ENCODE measurements at regions not wholly inside any gene's neighbourhood (a gene's known extent, or its start where the extent isn't known, plus 50 kb on each side); places are given as distances from the start of the nearest gene placed in this dataset.

DNA sequence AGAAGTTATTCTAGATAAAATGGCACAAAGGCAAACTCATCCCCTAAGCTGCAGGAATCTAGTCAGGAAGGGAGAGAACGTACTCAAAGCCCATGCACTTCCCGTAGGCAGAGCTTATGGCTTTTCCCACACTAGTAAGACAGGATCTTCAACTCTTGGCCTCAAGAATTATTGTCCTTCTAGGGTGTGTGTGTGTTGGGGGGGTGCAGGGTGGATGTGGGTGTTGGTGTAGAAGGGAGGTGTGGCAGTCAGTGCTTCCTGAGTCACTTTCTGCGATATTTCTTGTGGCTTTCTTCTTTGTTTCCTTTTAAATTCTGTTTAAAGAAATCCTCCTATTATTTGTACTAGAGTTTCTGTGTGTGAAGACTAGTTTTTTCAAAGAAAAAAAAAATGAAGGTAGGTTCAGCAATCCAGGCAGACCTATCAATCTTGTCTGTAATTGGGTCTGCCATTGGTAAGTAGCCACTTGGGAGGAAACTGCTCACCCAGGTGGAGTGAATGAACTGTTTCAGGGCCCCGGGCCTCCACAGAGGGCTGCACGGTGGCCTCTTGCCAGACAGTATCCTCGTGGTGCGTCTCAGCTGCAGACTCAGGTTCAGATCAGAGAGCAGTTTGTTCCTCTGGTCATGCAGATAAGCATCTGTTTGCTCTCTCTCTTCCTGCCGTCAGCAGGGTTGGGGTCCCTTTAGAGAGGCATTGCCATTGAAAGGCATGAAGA is 131.9 kb downstream of the NPR3 start:
- Mint-ChIP-seq H3K4me1 (peaks cover 6% of the 10 kb centered on the region), H3K27ac (no peak overlapping the region), H3K9me3 (no peaks in the 10 kb centered on the region), H3K36me3 (ENCODE audit: low read depth) (no peaks in the 10 kb centered on the region), H3K4me3 (no peak overlapping the region), H3K27me3 (no peaks in the 10 kb centered on the region)
- DNase-seq: no peak
- ATAC-seq: no peak

- Mint-ChIP-seq H3K4me3 (no peak overlapping the region), H3K9me3 (no peaks in the 10 kb centered on the region), H3K4me1 (peaks cover 6% of the 10 kb centered on the region), H3K27me3 (no peaks in the 10 kb centered on the region), H3K36me3 (ENCODE audit: low read depth) (no peaks in the 10 kb centered on the region), H3K27ac (no peak overlapping the region)
- DNase-seq (no peak), ATAC-seq (no peak)
Measured at GRCh38 chr5:32843531-32843895, 132.4 kb downstream of the NPR3 start.

GRCh38 chr5:32845171-32845570 is 134.1 kb downstream of the NPR3 start:
- no peak overlapping the region for H3K4me3 Mint-ChIP-seq
- H3K36me3 Mint-ChIP-seq (ENCODE audit: low read depth): no peaks in the 10 kb centered on the region
- H3K27ac Mint-ChIP-seq: no peak overlapping the region
- H3K27me3 Mint-ChIP-seq: no peaks in the 10 kb centered on the region
- no peak for ATAC-seq
- H3K4me1 Mint-ChIP-seq: peaks cover 6% of the 10 kb centered on the region
- no peak for DNase-seq
- no peaks in the 10 kb centered on the region for H3K9me3 Mint-ChIP-seq

DNA sequence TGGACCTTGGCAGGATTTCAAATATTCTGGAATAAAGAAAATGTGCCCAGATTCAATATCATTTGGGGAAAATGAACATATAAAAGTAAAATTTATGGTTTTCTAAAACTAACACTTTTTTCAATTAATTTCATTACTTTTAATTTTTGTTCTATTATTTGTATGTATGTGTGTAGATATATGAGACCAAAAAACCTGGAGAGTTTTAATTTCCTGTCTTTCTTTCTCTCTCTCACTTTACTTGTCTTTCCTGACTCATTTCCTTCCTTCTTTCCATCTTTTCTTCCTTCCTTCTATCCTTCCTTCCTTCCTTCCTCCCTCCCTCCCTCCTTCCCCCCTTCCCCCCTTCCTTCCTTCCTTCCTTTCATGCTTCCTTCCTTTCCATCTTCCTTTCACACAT is 137.0 kb downstream of the NPR3 start:
- H3K9me3 Mint-ChIP-seq: no peaks in the 10 kb centered on the region
- H3K36me3 Mint-ChIP-seq (ENCODE audit: low read depth): no peaks in the 10 kb centered on the region
- DNase-seq: no peak
- H3K27me3 Mint-ChIP-seq: no peaks in the 10 kb centered on the region
- no peak for ATAC-seq
- no peaks in the 10 kb centered on the region for H3K4me1 Mint-ChIP-seq
- H3K4me3 Mint-ChIP-seq: no peak overlapping the region
- no peak overlapping the region for H3K27ac Mint-ChIP-seq

DNA sequence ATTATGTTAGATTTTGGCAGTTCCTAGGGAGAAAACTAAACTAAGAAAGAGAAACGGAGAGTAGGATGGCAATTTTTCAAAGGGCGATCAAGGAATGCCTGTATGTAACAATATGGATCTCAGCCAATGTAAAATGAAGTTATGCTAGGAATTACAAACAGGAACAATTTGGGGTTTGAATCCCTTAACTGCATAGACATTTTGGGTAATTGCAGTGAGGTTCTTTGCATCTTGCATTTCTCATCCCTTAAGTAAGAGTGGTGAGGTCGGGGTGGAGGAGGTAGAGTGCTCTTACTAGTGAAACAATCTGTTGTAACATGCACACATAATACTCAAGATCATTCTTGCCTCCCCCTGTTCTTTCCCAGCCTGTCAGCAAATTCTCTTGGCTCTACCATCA is 137.6 kb downstream of the NPR3 start:
- Mint-ChIP-seq H3K9me3 (no peaks in the 10 kb centered on the region), H3K27me3 (no peaks in the 10 kb centered on the region), H3K4me3 (no peak overlapping the region), H3K36me3 (ENCODE audit: low read depth) (no peaks in the 10 kb centered on the region), H3K4me1 (no peaks in the 10 kb centered on the region), H3K27ac (no peak overlapping the region)
- no peak for ATAC-seq
- no peak for DNase-seq

DNA sequence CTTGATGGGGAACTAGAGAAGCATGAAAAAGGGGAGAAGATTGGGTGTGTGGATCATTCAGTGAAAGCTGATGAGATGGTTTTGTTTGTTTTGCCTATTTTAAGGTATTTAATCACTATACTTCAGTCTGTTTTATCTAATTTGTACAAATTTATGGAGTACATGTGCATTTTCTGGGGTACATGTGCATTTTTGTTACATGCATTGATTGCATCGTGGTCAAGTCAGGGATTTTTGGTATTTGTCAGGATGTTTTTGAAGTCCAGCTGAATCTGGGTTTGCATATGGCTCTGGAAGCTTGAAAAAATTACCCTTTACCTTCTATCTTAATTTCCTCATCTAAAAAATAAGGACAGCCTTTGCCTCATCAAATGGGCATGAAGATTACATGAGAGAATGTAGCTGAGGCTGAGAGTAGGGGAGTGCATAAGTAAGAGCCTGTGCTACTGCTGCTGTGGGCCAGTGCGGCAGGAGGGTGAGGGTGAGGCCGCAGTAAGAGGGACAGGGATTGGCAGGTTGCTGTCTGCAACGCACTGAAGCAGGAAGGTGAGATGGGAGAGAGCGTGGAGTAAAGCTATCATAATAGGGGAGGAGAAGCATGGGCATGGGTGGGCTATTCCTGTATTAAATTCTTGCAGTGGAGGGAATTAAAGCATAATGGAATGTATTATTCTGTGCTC is 139.8 kb downstream of the NPR3 start:
- Mint-ChIP-seq H3K27me3 (no peaks in the 10 kb centered on the region), H3K4me1 (no peaks in the 10 kb centered on the region), H3K9me3 (peaks cover 6% of the 10 kb centered on the region), H3K27ac (no peak overlapping the region), H3K36me3 (ENCODE audit: low read depth) (no peaks in the 10 kb centered on the region), H3K4me3 (no peak overlapping the region)
- ATAC-seq (no peak), DNase-seq (no peak)

DNA sequence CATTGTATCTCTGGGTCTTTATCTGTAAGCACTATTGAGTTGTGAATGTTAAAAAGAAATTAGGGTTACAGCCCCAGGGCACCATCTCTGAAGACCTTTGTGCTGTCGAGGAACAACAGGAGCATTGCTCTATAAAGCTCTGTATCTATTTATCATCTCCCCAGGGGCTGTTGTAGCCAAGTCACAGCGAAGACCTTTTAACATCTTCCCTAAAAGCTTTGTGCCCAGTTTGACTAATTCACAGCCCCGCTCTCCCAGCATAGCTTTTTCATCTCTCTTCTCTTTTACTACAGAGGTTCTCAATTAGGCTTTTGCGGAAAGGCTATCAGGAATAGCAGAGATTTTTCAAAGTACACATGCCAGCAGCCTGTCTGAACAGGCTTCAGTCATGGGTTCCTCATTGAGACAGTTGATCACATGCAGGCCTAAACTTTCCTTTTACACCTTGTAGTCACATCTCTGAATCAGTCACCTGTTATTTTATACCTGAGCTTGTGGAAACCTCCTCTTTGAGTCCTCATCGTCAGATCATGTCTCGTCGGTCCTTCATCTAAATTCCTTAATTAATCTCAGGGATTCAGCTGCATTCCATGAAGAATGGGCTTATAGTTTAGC is 140.5 kb downstream of the NPR3 start:
- Mint-ChIP-seq H3K4me3 (no peak overlapping the region), H3K27me3 (no peaks in the 10 kb centered on the region), H3K27ac (no peak overlapping the region), H3K9me3 (peaks cover 6% of the 10 kb centered on the region), H3K4me1 (no peaks in the 10 kb centered on the region), H3K36me3 (ENCODE audit: low read depth) (no peaks in the 10 kb centered on the region)
- ATAC-seq (no peak), DNase-seq (no peak)

- H3K27me3 Mint-ChIP-seq: no peaks in the 10 kb centered on the region
- peaks cover 6% of the 10 kb centered on the region for H3K9me3 Mint-ChIP-seq
- DNase-seq: no peak
- no peak overlapping the region for H3K27ac Mint-ChIP-seq
- no peak overlapping the region for H3K4me3 Mint-ChIP-seq
- ATAC-seq: no peak
- H3K36me3 Mint-ChIP-seq (ENCODE audit: low read depth): no peaks in the 10 kb centered on the region
- no peaks in the 10 kb centered on the region for H3K4me1 Mint-ChIP-seq
Measured at GRCh38 chr5:32852535-32852934, 141.4 kb downstream of the NPR3 start.

GRCh38 chr5:32852976-32853375 is 141.9 kb downstream of the NPR3 start:
- H3K9me3 Mint-ChIP-seq: peaks cover 6% of the 10 kb centered on the region
- ATAC-seq (no peak), DNase-seq (no peak)
- H3K27me3 Mint-ChIP-seq: no peaks in the 10 kb centered on the region
- no peak overlapping the region for H3K27ac Mint-ChIP-seq
- no peak overlapping the region for H3K4me3 Mint-ChIP-seq
- H3K4me1 Mint-ChIP-seq: no peaks in the 10 kb centered on the region
- no peaks in the 10 kb centered on the region for H3K36me3 Mint-ChIP-seq (ENCODE audit: low read depth)

- H3K4me3 Mint-ChIP-seq: no peak overlapping the region
- peaks cover 19% of the 10 kb centered on the region for H3K9me3 Mint-ChIP-seq
- DNase-seq: no peak
- no peaks in the 10 kb centered on the region for H3K36me3 Mint-ChIP-seq (ENCODE audit: low read depth)
- no peak for ATAC-seq
- H3K27ac Mint-ChIP-seq: no peak overlapping the region
- no peaks in the 10 kb centered on the region for H3K4me1 Mint-ChIP-seq
- no peaks in the 10 kb centered on the region for H3K27me3 Mint-ChIP-seq
Measured at GRCh38 chr5:32854473-32854872, 143.4 kb downstream of the NPR3 start.

DNA sequence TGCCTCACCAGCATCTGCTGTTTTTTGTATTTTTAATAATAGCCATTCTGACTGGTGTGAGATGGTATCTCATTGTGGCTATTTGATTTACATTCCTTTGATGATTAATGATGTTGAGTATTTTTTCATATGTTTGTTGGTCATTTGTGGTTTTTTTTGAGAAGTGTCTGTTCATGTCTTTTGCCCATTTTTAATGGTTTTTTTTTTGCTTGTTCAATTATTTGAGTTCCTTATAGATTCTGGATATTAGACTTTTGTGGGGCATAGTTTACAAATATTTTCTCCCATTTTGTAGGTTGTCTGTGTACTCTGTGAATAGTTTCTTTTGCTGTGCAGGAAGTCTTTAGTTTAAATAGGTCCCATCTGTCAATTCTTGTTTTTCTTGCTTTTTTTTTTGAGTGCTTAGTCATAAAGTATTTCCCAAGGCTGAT is 148.1 kb downstream of the NPR3 start:
- peaks cover 33% of the 10 kb centered on the region for H3K9me3 Mint-ChIP-seq
- no peak for ATAC-seq
- DNase-seq: no peak
- no peak overlapping the region for H3K27ac Mint-ChIP-seq
- H3K36me3 Mint-ChIP-seq (ENCODE audit: low read depth): no peaks in the 10 kb centered on the region
- H3K27me3 Mint-ChIP-seq: no peaks in the 10 kb centered on the region
- no peaks in the 10 kb centered on the region for H3K4me1 Mint-ChIP-seq
- H3K4me3 Mint-ChIP-seq: no peak overlapping the region

GRCh38 chr5:32865475-32865874 is 154.4 kb downstream of the NPR3 start:
- no peaks in the 10 kb centered on the region for H3K36me3 Mint-ChIP-seq (ENCODE audit: low read depth)
- no peaks in the 10 kb centered on the region for H3K4me1 Mint-ChIP-seq
- DNase-seq: no peak
- no peak for ATAC-seq
- H3K4me3 Mint-ChIP-seq: no peak overlapping the region
- H3K27ac Mint-ChIP-seq: no peak overlapping the region
- peaks cover 17% of the 10 kb centered on the region for H3K9me3 Mint-ChIP-seq
- no peaks in the 10 kb centered on the region for H3K27me3 Mint-ChIP-seq

GRCh38 chr5:32866138-32866537 is 155.0 kb downstream of the NPR3 start:
- DNase-seq (no peak), ATAC-seq (no peak)
- no peaks in the 10 kb centered on the region for H3K36me3 Mint-ChIP-seq (ENCODE audit: low read depth)
- no peak overlapping the region for H3K27ac Mint-ChIP-seq
- no peaks in the 10 kb centered on the region for H3K4me1 Mint-ChIP-seq
- no peaks in the 10 kb centered on the region for H3K27me3 Mint-ChIP-seq
- no peak overlapping the region for H3K4me3 Mint-ChIP-seq
- H3K9me3 Mint-ChIP-seq: peaks cover 17% of the 10 kb centered on the region

DNA sequence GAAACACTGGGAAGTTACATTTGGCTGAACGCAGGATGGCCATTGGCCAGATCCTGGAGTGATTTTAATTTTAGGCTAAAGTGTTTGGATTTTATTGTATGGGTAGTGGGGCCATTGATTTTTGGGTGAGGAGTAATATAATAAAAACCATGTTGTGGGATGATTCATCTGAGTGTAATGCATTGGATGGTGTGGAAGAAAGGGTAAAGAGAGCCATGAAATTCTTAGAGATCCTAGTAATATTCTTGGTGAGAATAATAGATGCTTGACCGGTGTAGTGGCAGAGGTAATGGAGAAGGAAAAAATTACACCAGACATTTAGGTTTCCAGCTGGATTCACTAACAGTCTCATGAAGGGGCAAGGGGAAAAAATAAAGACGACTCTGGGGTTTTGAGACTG is 158.1 kb downstream of the NPR3 start:
- H3K4me3 Mint-ChIP-seq: no peak overlapping the region
- DNase-seq (no peak), ATAC-seq (no peak)
- peaks cover 25% of the 10 kb centered on the region for H3K9me3 Mint-ChIP-seq
- no peaks in the 10 kb centered on the region for H3K4me1 Mint-ChIP-seq
- no peak overlapping the region for H3K27ac Mint-ChIP-seq
- H3K36me3 Mint-ChIP-seq (ENCODE audit: low read depth): no peaks in the 10 kb centered on the region
- H3K27me3 Mint-ChIP-seq: no peaks in the 10 kb centered on the region

DNA sequence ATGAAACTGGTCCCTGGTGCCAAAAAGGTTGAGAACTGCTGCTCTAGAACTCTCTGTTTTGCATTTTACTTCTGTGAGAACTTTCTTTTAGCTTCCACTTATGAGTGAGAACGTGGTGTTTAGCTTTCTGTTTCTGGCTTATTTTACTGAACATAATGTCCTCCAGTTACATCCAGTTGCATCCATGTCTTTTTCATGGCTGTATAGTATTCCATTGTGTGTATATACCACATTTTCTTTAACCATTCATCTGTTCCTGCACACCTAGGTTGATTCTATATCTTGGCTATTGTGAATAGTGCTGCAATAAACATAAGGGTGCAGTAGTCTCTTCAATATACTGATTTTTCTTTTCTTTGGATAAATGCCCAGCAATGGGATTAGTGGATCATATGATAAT is 165.7 kb downstream of the NPR3 start:
- H3K27ac Mint-ChIP-seq: no peak overlapping the region
- H3K4me1 Mint-ChIP-seq: no peaks in the 10 kb centered on the region
- peaks cover 33% of the 10 kb centered on the region for H3K9me3 Mint-ChIP-seq
- ATAC-seq (no peak), DNase-seq (no peak)
- no peaks in the 10 kb centered on the region for H3K36me3 Mint-ChIP-seq (ENCODE audit: low read depth)
- H3K27me3 Mint-ChIP-seq: no peaks in the 10 kb centered on the region
- no peak overlapping the region for H3K4me3 Mint-ChIP-seq

Data from activated naive CD8-positive, alpha-beta T cell treated with anti-CD3 and anti-CD28 coated beads, Interleukin-2, amount 50 U/mL, for 24 hours (primary cell).